ENCODE measurements at regions not wholly inside any gene's neighbourhood (a gene's known extent, or its start where the extent isn't known, plus 50 kb on each side); places are given as distances from the start of the nearest gene placed in this dataset.

- Histone ChIP-seq H3K27ac (no peak overlapping the region), H3K4me1 (no peaks in the 10 kb centered on the region), H3K36me3 (no peaks in the 10 kb centered on the region), H3K27me3 (no peaks in the 10 kb centered on the region), H3K4me3 (no peak overlapping the region), H3K9me3 (no peaks in the 10 kb centered on the region)
- no peak for ATAC-seq
- no peak for TF ChIP-seq CTCF (IDR thresholded peaks at IDR 0.05)
- intact Hi-C loops (cut with DNase I): no loop called here
- DNase-seq: no peak
Measured at GRCh38 chr1:81517987-81518386, 282.7 kb upstream of the ADGRL2 start.

- Histone ChIP-seq H3K4me1 (peaks cover 8% of the 10 kb centered on the region), H3K27me3 (no peaks in the 10 kb centered on the region), H3K27ac (no peak overlapping the region), H3K36me3 (no peaks in the 10 kb centered on the region), H3K9me3 (no peaks in the 10 kb centered on the region), H3K4me3 (no peak overlapping the region)
- intact Hi-C loops (cut with DNase I): no loop called here
- ATAC-seq: no peak
- no peak for DNase-seq
- no peak for TF ChIP-seq CTCF (IDR thresholded peaks at IDR 0.05)
Measured at GRCh38 chr1:81513796-81514354, 286.9 kb upstream of the ADGRL2 start.

GRCh38 chr1:81512252-81513003 lies 288.3 kb upstream of the ADGRL2 start:
- TF ChIP-seq CTCF (IDR thresholded peaks at IDR 0.05): no peak
- H3K27ac ChIP-seq: no peak overlapping the region
- no peak for ATAC-seq
- intact Hi-C loops (cut with DNase I): no loop called here
- H3K4me3 ChIP-seq: no peak overlapping the region
- no peak for DNase-seq
- H3K36me3 ChIP-seq: no peaks in the 10 kb centered on the region
- H3K27me3 ChIP-seq: no peaks in the 10 kb centered on the region
- H3K4me1 ChIP-seq: peaks cover 8% of the 10 kb centered on the region
- no peaks in the 10 kb centered on the region for H3K9me3 ChIP-seq

- Histone ChIP-seq H3K27ac (no peak overlapping the region), H3K4me3 (no peak overlapping the region), H3K36me3 (no peaks in the 10 kb centered on the region), H3K9me3 (no peaks in the 10 kb centered on the region), H3K4me1 (peaks cover 8% of the 10 kb centered on the region), H3K27me3 (no peaks in the 10 kb centered on the region)
- DNase-seq (no peak), ATAC-seq (no peak)
- intact Hi-C loops (cut with DNase I): no loop called here
- TF ChIP-seq CTCF (IDR thresholded peaks at IDR 0.05): no peak
Measured at GRCh38 chr1:81511281-81511680, 289.5 kb upstream of the ADGRL2 start.

GRCh38 chr1:81510701-81511100 lies 290.0 kb upstream of the ADGRL2 start:
- no peaks in the 10 kb centered on the region for H3K9me3 ChIP-seq
- intact Hi-C loops (cut with DNase I): no loop called here
- no peak for ATAC-seq

More at GRCh38 chr1:81510701-81511100, 290.0 kb upstream of the ADGRL2 start:
- H3K4me1 ChIP-seq: peaks cover 8% of the 10 kb centered on the region
- no peaks in the 10 kb centered on the region for H3K27me3 ChIP-seq
- H3K36me3 ChIP-seq: no peaks in the 10 kb centered on the region
- no peak overlapping the region for H3K27ac ChIP-seq
- no peak overlapping the region for H3K4me3 ChIP-seq
- TF ChIP-seq CTCF (IDR thresholded peaks at IDR 0.05): no peak
- no peak for DNase-seq
